Osteoblast (primary cell): ENCODE measurements at regions not wholly inside any gene's neighbourhood (a gene's known extent, or its start where the extent isn't known, plus 50 kb on each side); places are given as distances from the start of the nearest gene placed in this dataset.

Experiments
- DNase-seq: peaks from one replicate; pipeline ENCODE4 v3.0.0; 2011; ENCODE audit warnings: low spot score, mixed read lengths; ENCODE audit not compliant: insufficient read length; ENCODE audit errors: missing footprints
- H2AFZ ChIP-seq: 2 replicates; pipeline ENCODE4 v1.6.0; 2011; ENCODE audit warnings: mild to moderate bottlenecking, low read length
- H3K27ac ChIP-seq: 2 replicates; pipeline ENCODE4 v1.5.1; 2011; ENCODE audit warnings: mild to moderate bottlenecking, low read depth, low read length, moderate library complexity
- H3K27me3 ChIP-seq: 2 replicates; pipeline ENCODE4 v1.6.0; 2012; ENCODE audit warnings: mild to moderate bottlenecking, control low read depth, inconsistent platforms, low read length, moderate library complexity; ENCODE audit not compliant: insufficient read depth
- H3K36me3 ChIP-seq: 2 replicates; pipeline ENCODE4 v1.5.1; 2011; ENCODE audit warnings: mild to moderate bottlenecking, low read length, control low read depth, moderate library complexity; ENCODE audit not compliant: insufficient read depth
- H3K4me1 ChIP-seq: 2 replicates; pipeline ENCODE4 v1.5.1; 2011; ENCODE audit warnings: mild to moderate bottlenecking, low read length, control low read depth, moderate library complexity; ENCODE audit not compliant: insufficient read depth
- H3K4me2 ChIP-seq: 2 replicates; pipeline ENCODE4 v1.6.0; 2011; ENCODE audit warnings: mild to moderate bottlenecking, low read length; ENCODE audit not compliant: insufficient read depth
- H3K4me3 ChIP-seq: fragments of 200-600 bp; sonication (generic); 3 replicates; pipeline ENCODE4 v1.5.1; 2012; ENCODE audit warnings: mild to moderate bottlenecking, low read length, inconsistent platforms; ENCODE audit not compliant: insufficient read depth
- H3K79me2 ChIP-seq: 2 replicates; pipeline ENCODE4 v1.6.0; 2012; ENCODE audit warnings: mild to moderate bottlenecking, low read length, control low read depth, inconsistent platforms; ENCODE audit not compliant: insufficient read depth
- H3K9me3 ChIP-seq: 2 replicates; pipeline ENCODE4 v1.5.1; 2011; ENCODE audit warnings: low read depth, low read length, control low read depth
- H4K20me1 ChIP-seq: 2 replicates; pipeline ENCODE4 v1.6.0; 2012; ENCODE audit warnings: mild to moderate bottlenecking, low read length, control low read depth; ENCODE audit not compliant: insufficient read depth
- CTCF ChIP-seq: IDR thresholded peaks from 2 replicates; pipeline ENCODE4 v1.5.1; 2011; ENCODE audit warnings: mild to moderate bottlenecking, low read depth, low read length, moderate library complexity; ENCODE audit errors: extremely low read depth

- Histone ChIP-seq H3K4me3 (no peak overlapping the region), H3K9me3 (no peaks in the 10 kb centered on the region), H3K36me3 (no peaks in the 10 kb centered on the region), H3K27ac (no peak overlapping the region), H3K27me3 (no peaks in the 10 kb centered on the region), H3K79me2 (no peaks in the 10 kb centered on the region), H3K4me1 (no peaks in the 10 kb centered on the region), H4K20me1 (no peaks in the 10 kb centered on the region), H2AFZ (no peak overlapping the region), H3K4me2 (no peak overlapping the region)
- no peak for DNase-seq
- no peak for TF ChIP-seq CTCF
Observed at GRCh38 chr17:52384695-52385094, 226.2 kb upstream of the CA10 start.

DNA sequence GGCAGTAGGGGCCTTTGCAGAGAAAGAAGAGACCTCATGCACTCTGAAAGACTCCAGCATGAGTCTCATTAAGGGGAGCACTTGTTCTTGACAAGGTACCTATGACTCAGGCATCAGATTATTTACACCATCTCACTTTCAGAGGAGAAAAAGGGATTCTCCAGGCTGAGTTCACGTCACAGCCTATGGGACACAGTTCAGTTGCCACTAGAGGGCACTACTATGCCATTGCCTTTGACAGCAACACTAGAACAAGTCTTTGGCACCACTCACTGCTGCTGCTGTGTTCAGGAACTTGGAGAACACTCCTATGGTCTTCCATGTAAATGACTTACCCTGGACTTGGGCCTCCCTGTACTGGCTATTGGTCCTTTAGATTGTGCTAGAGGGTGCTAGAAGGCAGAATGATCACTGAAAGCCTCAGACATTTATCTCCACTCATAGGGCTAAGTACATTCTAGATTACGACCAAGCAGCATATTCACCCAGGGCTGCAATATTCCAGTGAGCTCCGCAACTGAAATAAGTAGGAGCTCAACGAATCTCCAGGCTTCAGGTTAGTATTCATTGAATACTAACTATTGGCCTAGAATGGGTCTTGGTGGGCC lies 225.1 kb upstream of the CA10 start:
- Histone ChIP-seq H3K27ac (no peak overlapping the region), H3K4me3 (no peak overlapping the region), H3K9me3 (no peaks in the 10 kb centered on the region), H3K36me3 (no peaks in the 10 kb centered on the region), H3K4me2 (no peak overlapping the region), H2AFZ (no peak overlapping the region), H3K4me1 (no peaks in the 10 kb centered on the region), H3K79me2 (no peaks in the 10 kb centered on the region), H4K20me1 (no peaks in the 10 kb centered on the region), H3K27me3 (no peaks in the 10 kb centered on the region)
- peak; percentile 5 for TF ChIP-seq CTCF
- no peak for DNase-seq

DNA sequence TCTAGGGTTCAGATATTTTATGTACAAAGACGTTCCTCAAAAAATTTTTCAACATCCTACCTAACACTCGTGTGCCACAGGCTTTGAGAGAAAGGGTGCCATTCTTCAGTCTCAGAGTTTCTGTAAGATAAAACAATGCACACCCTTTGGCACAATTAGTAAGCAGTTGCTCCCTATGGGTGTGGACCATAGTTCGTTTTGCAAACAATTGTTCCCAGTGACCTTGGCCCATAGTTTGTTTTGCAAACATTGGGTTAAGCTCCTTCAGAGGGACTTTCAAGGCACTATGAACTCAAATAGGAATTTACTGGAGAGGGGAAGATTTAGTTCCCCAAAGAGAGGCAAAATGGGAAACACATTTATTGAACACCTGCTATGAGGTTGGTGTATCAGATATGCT lies 220.3 kb upstream of the CA10 start:
- H3K4me2 ChIP-seq, result no peak overlapping the region
- H3K36me3 ChIP-seq, result no peaks in the 10 kb centered on the region
- H3K4me1 ChIP-seq, result no peaks in the 10 kb centered on the region
- peaks cover 5% of the 10 kb centered on the region for H3K9me3 ChIP-seq
- H3K27ac ChIP-seq, result no peak overlapping the region
- H4K20me1 ChIP-seq, result no peaks in the 10 kb centered on the region
- H3K4me3 ChIP-seq, result no peak overlapping the region
- H2AFZ ChIP-seq, result no peak overlapping the region
- TF ChIP-seq CTCF, result no peak
- H3K27me3 ChIP-seq, result no peaks in the 10 kb centered on the region
- DNase-seq, result no peak
- no peaks in the 10 kb centered on the region for H3K79me2 ChIP-seq

DNA sequence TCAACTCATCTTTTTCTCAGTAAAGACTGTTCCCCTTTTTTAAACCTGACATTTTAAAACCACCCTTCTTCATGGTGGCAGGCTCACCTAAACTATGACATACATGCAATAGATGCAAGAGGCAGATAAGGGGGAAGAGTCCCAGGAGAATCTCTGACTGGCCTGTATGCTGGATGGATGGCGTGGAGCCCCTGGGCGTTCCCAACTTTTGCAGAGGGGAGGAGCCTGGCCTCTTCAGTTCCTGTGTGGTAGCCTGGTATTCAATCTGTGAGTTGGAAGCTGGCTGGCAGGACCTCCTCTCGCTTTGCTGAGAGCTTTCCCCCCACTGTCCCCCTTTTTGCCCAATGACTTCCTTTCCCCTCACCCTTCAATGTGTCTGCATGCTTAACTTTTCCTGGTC lies 217.6 kb upstream of the CA10 start:
- DNase-seq, result no peak

More for the DNA sequence above, 217.6 kb upstream of the CA10 start:
- no peak overlapping the region for H2AFZ ChIP-seq
- no peak for TF ChIP-seq CTCF
- no peaks in the 10 kb centered on the region for H3K27me3 ChIP-seq
- H3K79me2 ChIP-seq, result no peaks in the 10 kb centered on the region
- no peak overlapping the region for H3K27ac ChIP-seq
- H3K4me2 ChIP-seq, result no peak overlapping the region
- H3K4me3 ChIP-seq, result no peak overlapping the region
- H3K4me1 ChIP-seq, result no peaks in the 10 kb centered on the region
- peaks cover 5% of the 10 kb centered on the region for H3K9me3 ChIP-seq
- no peaks in the 10 kb centered on the region for H3K36me3 ChIP-seq
- no peaks in the 10 kb centered on the region for H4K20me1 ChIP-seq
